GM23248 (cell line): ENCODE measurements at regions not wholly inside any gene's neighbourhood (a gene's known extent, or its start where the extent isn't known, plus 50 kb on each side); places are given as distances from the start of the nearest gene placed in this dataset.

ENCODE experiments used
- EZH2 ChIP-seq: fragments of 200-600 bp; sonication (generic); IDR thresholded peaks from 2 replicates; pipeline ENCODE4 v1.6.1; 2018; ENCODE audit warnings: antibody characterized with exemption, mild to moderate bottlenecking; ENCODE audit not compliant: insufficient read depth, poor library complexity, severe bottlenecking
- EZH2phosphoT487 ChIP-seq: fragments of 200-600 bp; sonication (generic); IDR thresholded peaks from 2 replicates; pipeline ENCODE4 v1.6.1; 2018; ENCODE audit warnings: antibody characterized with exemption, moderate library complexity, mild to moderate bottlenecking, low read depth; ENCODE audit not compliant: insufficient read depth

- TF ChIP-seq EZH2 (no peak), EZH2phosphoT487 (no peak)
Observed at GRCh38 chr1:25088180-25088701, 144.1 kb downstream of the SYF2 start.
